Endothelial cell of umbilical vein (primary cell): ENCODE measurements at regions not wholly inside any gene's neighbourhood (a gene's known extent, or its start where the extent isn't known, plus 50 kb on each side); places are given as distances from the start of the nearest gene placed in this dataset.
"Not testable (repeated sequence)": the region's sequence is repeated elsewhere in the genome, so short reads cannot be mapped to it uniquely, and the experiment has no call there.

Experiments used
- CTCF ChIP-seq, 2 donors: IDR thresholded peaks; 1 replicate in 1 of 2; 2 replicates in 1 of 2; pipeline ENCODE4 v1.5.1; 2011; ENCODE audit warnings: low read length in 2 of 2, mild to moderate bottlenecking in 2 of 2, moderate library complexity in 2 of 2, control low read depth in 1 of 2, inconsistent platforms in 1 of 2, low read depth in 1 of 2; ENCODE audit not compliant: insufficient read depth in 1 of 2; ENCODE audit errors: extremely low read depth in 1 of 2
- EZH2 ChIP-seq: IDR thresholded peaks from 2 replicates; pipeline ENCODE4 v1.6.1; 2012; ENCODE audit warnings: borderline replicate concordance, low read depth, mild to moderate bottlenecking, moderate library complexity, low read length, inconsistent platforms; ENCODE audit not compliant: severe bottlenecking
- GATA2 ChIP-seq: IDR thresholded peaks from 2 replicates; pipeline ENCODE4 v1.7.0; 2011; ENCODE audit warnings: low read depth, mild to moderate bottlenecking, moderate library complexity, mixed read lengths, low read length; ENCODE audit not compliant: insufficient read length, insufficient read depth
- JUN ChIP-seq: IDR thresholded peaks from 2 replicates; pipeline ENCODE4 v1.6.1; 2011; ENCODE audit warnings: borderline replicate concordance, low read depth; ENCODE audit not compliant: insufficient read length, insufficient read depth
- MAX ChIP-seq: IDR thresholded peaks from 2 replicates; pipeline ENCODE4 v1.6.1; 2011; ENCODE audit not compliant: insufficient read depth, insufficient read length
- MYC ChIP-seq: IDR thresholded peaks from one replicate; pipeline ENCODE4 v1.6.1; 2011; ENCODE audit warnings: mild to moderate bottlenecking, low read depth, low read length
- POLR2A ChIP-seq: IDR thresholded peaks from 2 replicates; pipeline ENCODE4 v1.6.1; 2012; ENCODE audit warnings: low read depth, mild to moderate bottlenecking, control low read depth, low read length
- POLR2AphosphoS5 ChIP-seq: IDR thresholded peaks from 2 replicates; pipeline ENCODE4 v1.6.1; 2012; ENCODE audit warnings: low read depth, mild to moderate bottlenecking, control low read depth, low read length, moderate library complexity; ENCODE audit not compliant: insufficient read depth

DNA sequence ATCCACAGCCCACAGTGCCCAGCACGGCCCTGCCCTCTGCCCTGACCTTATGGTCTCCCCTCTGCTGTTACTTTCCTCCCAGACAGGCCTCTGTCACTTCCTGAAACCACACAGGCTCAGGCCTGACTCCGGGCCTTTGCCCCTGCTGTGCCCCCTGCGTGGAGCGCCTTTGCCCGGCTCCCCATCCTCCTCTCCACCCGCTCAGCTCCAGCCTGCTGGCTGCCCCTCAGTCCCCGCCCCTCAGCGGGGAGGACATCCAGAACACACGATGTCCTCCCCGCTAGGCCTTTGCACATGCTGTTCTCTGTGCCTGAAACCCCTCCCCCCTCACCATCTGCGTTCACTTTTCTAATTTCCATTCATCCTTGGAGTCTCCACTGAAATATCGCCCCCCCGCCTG lies 341.9 kb upstream of the SULF2 start:
- not testable (repeated sequence) for TF ChIP-seq JUN; CTCF (IDR thresholded peaks at IDR 0.05; ENCODE audit: extremely low read depth in 1 of 2, insufficient read depth in 1 of 2, low read depth in 1 of 2, low read length in 2 of 2); EZH2; POLR2A; MAX; GATA2; POLR2AphosphoS5; MYC
